ENCODE measurements at regions not wholly inside any gene's neighbourhood (a gene's known extent, or its start where the extent isn't known, plus 50 kb on each side); places are given as distances from the start of the nearest gene placed in this dataset.

- dilution Hi-C loops (cut with HindIII; ENCODE audit: low sequenced_read_pairs, unreplicated experiment): no loop called here
- TF ChIP-seq RCOR1 (IDR thresholded peaks at IDR 0.05; ENCODE audit: insufficient replicate concordance, low read length): no peak
- TF ChIP-seq MAFK (IDR thresholded peaks at IDR 0.05; ENCODE audit: low read depth, low read length): no peak
- TF ChIP-seq FOS (IDR thresholded peaks at IDR 0.05; ENCODE audit: low read depth, low read length): no peak
- TF ChIP-seq SMC3 (IDR thresholded peaks at IDR 0.05; ENCODE audit: low read depth, low read length): no peak
- TF ChIP-seq MXI1 (IDR thresholded peaks at IDR 0.05; ENCODE audit: borderline replicate concordance, low read depth, low read length): no peak
- TF ChIP-seq MAZ (IDR thresholded peaks at IDR 0.05; ENCODE audit: borderline replicate concordance, low read depth, low read length): no peak
- no peak for TF ChIP-seq NFE2L2 (IDR thresholded peaks at IDR 0.05; ENCODE audit: low read depth, low read length)
- no peak for TF ChIP-seq BHLHE40 (IDR thresholded peaks at IDR 0.05; ENCODE audit: low read depth, low read length)
- TF ChIP-seq POLR2A (IDR thresholded peaks at IDR 0.05; ENCODE audit: low read depth, low read length): no peak
- no peak for TF ChIP-seq USF2 (IDR thresholded peaks at IDR 0.05; ENCODE audit: low read depth, low read length)
- TF ChIP-seq CHD1 (IDR thresholded peaks at IDR 0.05; ENCODE audit: low read depth, low read length): no peak
- TF ChIP-seq ELK1 (IDR thresholded peaks at IDR 0.05; ENCODE audit: borderline replicate concordance, low read depth, low read length): no peak
- TF ChIP-seq RAD21 (IDR thresholded peaks at IDR 0.05; ENCODE audit: low read length): no peak
- TF ChIP-seq RFX5 (IDR thresholded peaks at IDR 0.05; ENCODE audit: low read depth, low read length): no peak
- no peak for TF ChIP-seq CEBPB (IDR thresholded peaks at IDR 0.05; ENCODE audit: low read depth, low read length)
- no peak for TF ChIP-seq CTCF (conservative IDR thresholded peaks at IDR 0.05; ENCODE audit: low read depth, low read length)
- Histone ChIP-seq H3K4me2 (ENCODE audit: low read depth, low read length) (no peak overlapping the region), H2AK9ac (replicated peaks; ENCODE audit: low read depth, low read length, poor library complexity) (no peak overlapping the region), H2AK5ac (ENCODE audit: low read depth, low read length) (no peak overlapping the region), H3K27ac (ENCODE audit: insufficient read depth, low read length) (no peak overlapping the region), H3K4me3 (ENCODE audit: insufficient read depth, low read depth, low read length) (no peak overlapping the region), H4K5ac (ENCODE audit: low read depth, low read length) (no peak overlapping the region), H4K20me1 (ENCODE audit: insufficient read depth, low read length) (no peaks in the 10 kb centered on the region), H3K4me1 (ENCODE audit: control insufficient read depth, insufficient read depth, low read length) (no peaks in the 10 kb centered on the region), H2BK5ac (ENCODE audit: low read depth, low read length, poor library complexity, severe bottlenecking) (no peak overlapping the region), H3K79me1 (ENCODE audit: low read depth in 1 of 2, low read length in 2 of 2) (no peaks in the 10 kb centered on the region), H3K23ac (ENCODE audit: low read depth, low read length) (no peak overlapping the region), H3K14ac (replicated peaks; ENCODE audit: low read depth, low read length) (no peak overlapping the region), H2BK15ac (ENCODE audit: low read depth, low read length) (no peak overlapping the region), H3K9ac (ENCODE audit: low read depth, low read length) (no peak overlapping the region), H4K91ac (ENCODE audit: insufficient read depth, low read depth, low read length) (no peak overlapping the region), H2AFZ (replicated peaks; ENCODE audit: low read length, poor library complexity) (no peak overlapping the region), H3K4ac (ENCODE audit: low read depth, low read length) (no peak overlapping the region), H3K9me3 (ENCODE audit: control insufficient read depth, insufficient read depth, low read length) (0 out of 2 replicates have a peak, but pooled peaks cover 2% of the 10 kb centered on the region), H2BK120ac (ENCODE audit: low read depth, low read length) (no peak overlapping the region), H3K9me1 (ENCODE audit: insufficient read depth, low read length) (no peaks in the 10 kb centered on the region), H3K27me3 (ENCODE audit: control insufficient read depth, insufficient read depth, low read length) (no peaks in the 10 kb centered on the region), H3K18ac (ENCODE audit: low read depth, low read length) (no peak overlapping the region), H3K56ac (ENCODE audit: extremely low read depth, insufficient read depth, low read length) (no peak overlapping the region), H3K36me3 (ENCODE audit: control insufficient read depth, insufficient read depth, low read length) (no peaks in the 10 kb centered on the region), H4K8ac (ENCODE audit: low read depth in 2 of 2, low read length in 2 of 2) (no peak overlapping the region), H2BK20ac (ENCODE audit: low read depth, low read length) (no peak overlapping the region)
- CTCF ChIA-PET: no interaction called here
- BruUV-seq (replicated peaks): no TSS peak
- DNase-seq (no peak), ATAC-seq (ENCODE audit: low read depth) (no peak)
- WGBS, 2 experiments (ENCODE audit: extremely low coverage in 2 of 2, insufficient read length in 1 of 2): no CpG with 5 or more reads among the region's 3 CpGs
- intact Hi-C loops (cut with micrococcal nuclease): no loop called here
- POLR2A ChIA-PET (ENCODE audit: unreplicated experiment): no interaction called here
- in situ Hi-C loops (cut with MboI; ENCODE audit: low sequenced_read_pairs): no loop called here
Measured at GRCh38 chr21:23664193-23664694, 1943.0 kb downstream of the MRPL39 start.

Measured in IMR-90 (cell line).